GM23338 (cell line): ENCODE measurements at regions not wholly inside any gene's neighbourhood (a gene's known extent, or its start where the extent isn't known, plus 50 kb on each side); places are given as distances from the start of the nearest gene placed in this dataset.

Source experiments
- ATAC-seq: fragments of 200-7000 bp; cut with Tn5 transposase; 3 replicates; pipeline ENCODE4 v1.9.1; 2020
- DNase-seq: peaks from one replicate; pipeline ENCODE4 v3.0.0-alpha.2; 2015; ENCODE audit warnings: low spot score
- H2AFZ ChIP-seq: fragments of 200-600 bp; sonication (generic); 2 replicates; pipeline ENCODE4 v1.8.0; 2016; ENCODE audit warnings: antibody characterized with exemption, mild to moderate bottlenecking, moderate library complexity
- H3F3A ChIP-seq: fragments of 200-600 bp; sonication (generic); replicated peaks from 2 replicates; pipeline ENCODE4 v1.8.0; 2017; ENCODE audit warnings: antibody characterized with exemption, mixed run types, low read depth
- H3K27ac ChIP-seq: fragments of 200-600 bp; sonication (generic); 2 replicates; pipeline ENCODE4 v1.6.1; 2016; ENCODE audit warnings: low read depth
- H3K27me3 ChIP-seq: fragments of 200-600 bp; sonication (generic); 2 replicates; pipeline ENCODE4 v1.8.0; 2016; ENCODE audit warnings: mild to moderate bottlenecking, mixed run types, moderate library complexity; ENCODE audit not compliant: insufficient read depth
- H3K36me3 ChIP-seq: fragments of 200-600 bp; sonication (generic); 2 replicates; pipeline ENCODE4 v1.8.0; 2016; ENCODE audit warnings: mild to moderate bottlenecking; ENCODE audit not compliant: insufficient read depth
- H3K4me1 ChIP-seq: fragments of 200-600 bp; sonication (generic); 2 replicates; pipeline ENCODE4 v1.8.0; 2016; ENCODE audit warnings: mild to moderate bottlenecking, moderate library complexity; ENCODE audit not compliant: insufficient read depth
- H3K4me2 ChIP-seq: fragments of 200-600 bp; sonication (generic); 2 replicates; pipeline ENCODE4 v1.7.1; 2017; ENCODE audit warnings: mixed run types
- H3K4me3 ChIP-seq: fragments of 200-600 bp; sonication (generic); 2 replicates; pipeline ENCODE4 v1.6.1; 2016; ENCODE audit warnings: mixed run types
- H3K79me2 ChIP-seq: fragments of 200-600 bp; sonication (generic); replicated peaks from 2 replicates; pipeline ENCODE4 v1.8.0; 2017; ENCODE audit warnings: mild to moderate bottlenecking; ENCODE audit not compliant: insufficient read depth
- H3K9me2 ChIP-seq: fragments of 200-600 bp; sonication (generic); 2 replicates; pipeline ENCODE4 v1.8.0; 2017; ENCODE audit not compliant: insufficient read depth
- H4K20me1 ChIP-seq: fragments of 200-600 bp; sonication (generic); replicated peaks from 2 replicates; pipeline ENCODE4 v1.8.0; 2017; ENCODE audit warnings: mild to moderate bottlenecking; ENCODE audit not compliant: insufficient read depth
- H3K27ac Mint-ChIP-seq: 2 replicates; pipeline ENCODE4 v1.8.0; 2020; ENCODE audit warnings: inconsistent platforms, mild to moderate bottlenecking, moderate library complexity, mixed read lengths
- H3K27me3 Mint-ChIP-seq: 3 replicates; pipeline ENCODE4 v1.8.0; 2022; ENCODE audit warnings: low read depth, mild to moderate bottlenecking, moderate library complexity, mixed read lengths, inconsistent platforms; ENCODE audit not compliant: insufficient read depth, poor library complexity
- H3K36me3 Mint-ChIP-seq: 3 replicates; pipeline ENCODE4 v1.8.0; 2021; ENCODE audit warnings: low read depth, mild to moderate bottlenecking, inconsistent platforms, moderate library complexity, mixed read lengths
- H3K4me1 Mint-ChIP-seq: 3 replicates; pipeline ENCODE4 v1.8.0; 2020; ENCODE audit warnings: mild to moderate bottlenecking, inconsistent platforms, mixed read lengths
- H3K4me3 Mint-ChIP-seq: 3 replicates; pipeline ENCODE4 v1.8.0; 2021; ENCODE audit warnings: moderate library complexity, mild to moderate bottlenecking, inconsistent platforms, mixed read lengths
- H3K9me3 Mint-ChIP-seq: 3 replicates; pipeline ENCODE4 v1.8.0; 2020; ENCODE audit warnings: moderate library complexity, mild to moderate bottlenecking, inconsistent platforms, mixed read lengths
- CREB1 ChIP-seq: fragments of 250-450 bp; sonication (Bioruptor Pico); IDR thresholded peaks from 2 replicates; pipeline ENCODE4 v1.5.0; 2020; ENCODE audit warnings: low read depth, mild to moderate bottlenecking, moderate library complexity
- EZH2 ChIP-seq: fragments of 200-600 bp; sonication (generic); IDR thresholded peaks from one replicate; pipeline ENCODE4 v1.8.0; 2017; ENCODE audit warnings: antibody characterized with exemption, mild to moderate bottlenecking, low read depth; ENCODE audit not compliant: unreplicated experiment
- EZH2phosphoT487 ChIP-seq: fragments of 200-600 bp; sonication (generic); IDR thresholded peaks from one replicate; pipeline ENCODE4 v1.8.1; 2018; ENCODE audit warnings: antibody characterized with exemption; ENCODE audit not compliant: unreplicated experiment
- JUNB ChIP-seq: IDR thresholded peaks from one replicate; pipeline ENCODE4 v1.6.1; 2016; ENCODE audit warnings: antibody characterized with exemption; ENCODE audit not compliant: unreplicated experiment
- NANOG ChIP-seq: IDR thresholded peaks from 2 replicates; pipeline ENCODE4 v1.6.1; 2016; ENCODE audit warnings: antibody characterized with exemption, borderline replicate concordance
- POLR2AphosphoS5 ChIP-seq: IDR thresholded peaks from 2 replicates; pipeline ENCODE4 v1.6.1; 2016; ENCODE audit warnings: antibody characterized with exemption, low read depth
- STAT1 ChIP-seq: IDR thresholded peaks from one replicate; pipeline ENCODE4 v1.6.1; 2016; ENCODE audit warnings: antibody characterized with exemption; ENCODE audit not compliant: unreplicated experiment
- ZNF114 ChIP-seq: fragments of 250-450 bp; sonication (Bioruptor Pico); IDR thresholded peaks from 2 replicates; pipeline ENCODE4 v1.5.0; 2020; ENCODE audit warnings: mild to moderate bottlenecking, moderate library complexity
- ZNF331 ChIP-seq: fragments of 250-450 bp; sonication (Bioruptor Pico); IDR thresholded peaks from 2 replicates; pipeline ENCODE4 v1.5.0; 2020; ENCODE audit warnings: low read depth, mild to moderate bottlenecking, moderate library complexity
- TF ChIP-seq, protein P1 (sequence below): fragments of 250-450 bp; sonication (Bioruptor Pico); IDR thresholded peaks from 2 replicates; pipeline ENCODE4 v1.5.0; 2020; ENCODE audit warnings: mild to moderate bottlenecking, moderate library complexity
- TF ChIP-seq, protein P2 (sequence below), 2 experiments: fragments of 200-600 bp in 1 of 2; sonication (generic) in 1 of 2; conservative IDR thresholded peaks; 2 replicates each; pipeline versions ENCODE4 v1.5.1 to v1.6.1; 2016 to 2017; ENCODE audit warnings: antibody characterized with exemption in 2 of 2, low read depth in 2 of 2, mild to moderate bottlenecking in 2 of 2, moderate library complexity in 1 of 2
- TF ChIP-seq, protein P3 (sequence below): IDR thresholded peaks from 2 replicates; pipeline ENCODE4 v1.6.1; 2016; ENCODE audit warnings: antibody characterized with exemption
- TF ChIP-seq, protein P4 (sequence below): IDR thresholded peaks from one replicate; pipeline ENCODE4 v1.6.1; 2018; ENCODE audit warnings: antibody characterized with exemption; ENCODE audit not compliant: unreplicated experiment

DNA sequence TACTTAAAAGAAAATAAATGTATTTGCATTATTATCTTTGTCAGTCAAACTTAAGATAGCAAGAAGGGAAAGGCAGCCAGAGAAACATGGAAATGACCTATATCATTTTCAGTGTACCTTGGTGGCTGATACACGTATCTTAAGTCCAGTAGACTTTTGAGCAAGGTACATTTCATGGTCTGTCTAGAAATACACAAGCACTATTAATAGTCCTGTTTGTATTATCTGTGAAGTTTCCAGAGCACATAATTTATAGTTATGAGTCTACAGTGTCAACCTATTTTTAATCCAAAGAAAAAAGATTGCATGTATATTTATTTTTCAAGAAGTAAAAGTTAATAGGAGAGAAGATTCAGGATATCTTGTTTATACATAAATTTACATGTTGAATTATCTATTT is 95.7 kb downstream of the IZUMO3 start:
- Histone ChIP-seq H3K27me3 (no peaks in the 10 kb centered on the region), H3K4me2 (no peak overlapping the region), H3K9me2 (peaks cover 8% of the 10 kb centered on the region), H3K36me3 (no peaks in the 10 kb centered on the region), H3K79me2 (no peaks in the 10 kb centered on the region), H4K20me1 (no peaks in the 10 kb centered on the region), H3K4me3 (no peak overlapping the region), H3F3A (no peaks in the 10 kb centered on the region), H2AFZ (no peak overlapping the region), H3K4me1 (no peaks in the 10 kb centered on the region), H3K27ac (no peak overlapping the region)
- no peak for DNase-seq
- no peak overlapping the region for H3K27ac Mint-ChIP-seq
- no peaks in the 10 kb centered on the region for H3K4me1 Mint-ChIP-seq
- peaks cover 5% of the 10 kb centered on the region; the same call in 1 of the 3 replicates for H3K9me3 Mint-ChIP-seq
- ATAC-seq = no peak
- peaks cover 2% of the 10 kb centered on the region for H3K27me3 Mint-ChIP-seq
- no peak overlapping the region for H3K4me3 Mint-ChIP-seq
- H3K36me3 Mint-ChIP-seq = no peaks in the 10 kb centered on the region; the same call in 2 of the 3 replicates
- TF ChIP-seq, protein P1, sequence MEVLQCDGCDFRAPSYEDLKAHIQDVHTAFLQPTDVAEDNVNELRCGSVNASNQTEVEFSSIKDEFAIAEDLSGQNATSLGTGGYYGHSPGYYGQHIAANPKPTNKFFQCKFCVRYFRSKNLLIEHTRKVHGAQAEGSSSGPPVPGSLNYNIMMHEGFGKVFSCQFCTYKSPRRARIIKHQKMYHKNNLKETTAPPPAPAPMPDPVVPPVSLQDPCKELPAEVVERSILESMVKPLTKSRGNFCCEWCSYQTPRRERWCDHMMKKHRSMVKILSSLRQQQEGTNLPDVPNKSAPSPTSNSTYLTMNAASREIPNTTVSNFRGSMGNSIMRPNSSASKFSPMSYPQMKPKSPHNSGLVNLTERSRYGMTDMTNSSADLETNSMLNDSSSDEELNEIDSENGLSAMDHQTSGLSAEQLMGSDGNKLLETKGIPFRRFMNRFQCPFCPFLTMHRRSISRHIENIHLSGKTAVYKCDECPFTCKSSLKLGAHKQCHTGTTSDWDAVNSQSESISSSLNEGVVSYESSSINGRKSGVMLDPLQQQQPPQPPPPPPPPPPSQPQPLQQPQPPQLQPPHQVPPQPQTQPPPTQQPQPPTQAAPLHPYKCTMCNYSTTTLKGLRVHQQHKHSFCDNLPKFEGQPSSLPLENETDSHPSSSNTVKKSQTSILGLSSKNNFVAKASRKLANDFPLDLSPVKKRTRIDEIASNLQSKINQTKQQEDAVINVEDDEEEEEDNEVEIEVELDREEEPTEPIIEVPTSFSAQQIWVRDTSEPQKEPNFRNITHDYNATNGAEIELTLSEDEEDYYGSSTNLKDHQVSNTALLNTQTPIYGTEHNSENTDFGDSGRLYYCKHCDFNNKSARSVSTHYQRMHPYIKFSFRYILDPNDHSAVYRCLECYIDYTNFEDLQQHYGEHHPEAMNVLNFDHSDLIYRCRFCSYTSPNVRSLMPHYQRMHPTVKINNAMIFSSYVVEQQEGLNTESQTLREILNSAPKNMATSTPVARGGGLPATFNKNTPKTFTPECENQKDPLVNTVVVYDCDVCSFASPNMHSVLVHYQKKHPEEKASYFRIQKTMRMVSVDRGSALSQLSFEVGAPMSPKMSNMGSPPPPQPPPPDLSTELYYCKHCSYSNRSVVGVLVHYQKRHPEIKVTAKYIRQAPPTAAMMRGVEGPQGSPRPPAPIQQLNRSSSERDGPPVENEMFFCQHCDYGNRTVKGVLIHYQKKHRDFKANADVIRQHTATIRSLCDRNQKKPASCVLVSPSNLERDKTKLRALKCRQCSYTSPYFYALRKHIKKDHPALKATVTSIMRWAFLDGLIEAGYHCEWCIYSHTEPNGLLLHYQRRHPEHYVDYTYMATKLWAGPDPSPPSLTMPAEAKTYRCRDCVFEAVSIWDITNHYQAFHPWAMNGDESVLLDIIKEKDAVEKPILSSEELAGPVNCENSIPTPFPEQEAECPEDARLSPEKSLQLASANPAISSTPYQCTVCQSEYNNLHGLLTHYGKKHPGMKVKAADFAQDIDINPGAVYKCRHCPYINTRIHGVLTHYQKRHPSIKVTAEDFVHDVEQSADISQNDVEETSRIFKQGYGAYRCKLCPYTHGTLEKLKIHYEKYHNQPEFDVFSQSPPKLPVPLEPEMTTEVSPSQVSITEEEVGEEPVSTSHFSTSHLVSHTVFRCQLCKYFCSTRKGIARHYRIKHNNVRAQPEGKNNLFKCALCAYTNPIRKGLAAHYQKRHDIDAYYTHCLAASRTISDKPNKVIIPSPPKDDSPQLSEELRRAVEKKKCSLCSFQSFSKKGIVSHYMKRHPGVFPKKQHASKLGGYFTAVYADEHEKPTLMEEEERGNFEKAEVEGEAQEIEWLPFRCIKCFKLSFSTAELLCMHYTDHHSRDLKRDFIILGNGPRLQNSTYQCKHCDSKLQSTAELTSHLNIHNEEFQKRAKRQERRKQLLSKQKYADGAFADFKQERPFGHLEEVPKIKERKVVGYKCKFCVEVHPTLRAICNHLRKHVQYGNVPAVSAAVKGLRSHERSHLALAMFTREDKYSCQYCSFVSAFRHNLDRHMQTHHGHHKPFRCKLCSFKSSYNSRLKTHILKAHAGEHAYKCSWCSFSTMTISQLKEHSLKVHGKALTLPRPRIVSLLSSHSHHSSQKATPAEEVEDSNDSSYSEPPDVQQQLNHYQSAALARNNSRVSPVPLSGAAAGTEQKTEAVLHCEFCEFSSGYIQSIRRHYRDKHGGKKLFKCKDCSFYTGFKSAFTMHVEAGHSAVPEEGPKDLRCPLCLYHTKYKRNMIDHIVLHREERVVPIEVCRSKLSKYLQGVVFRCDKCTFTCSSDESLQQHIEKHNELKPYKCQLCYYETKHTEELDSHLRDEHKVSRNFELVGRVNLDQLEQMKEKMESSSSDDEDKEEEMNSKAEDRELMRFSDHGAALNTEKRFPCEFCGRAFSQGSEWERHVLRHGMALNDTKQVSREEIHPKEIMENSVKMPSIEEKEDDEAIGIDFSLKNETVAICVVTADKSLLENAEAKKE (CRISPR knock-in tag) = no peak
- TF ChIP-seq, protein P2, sequence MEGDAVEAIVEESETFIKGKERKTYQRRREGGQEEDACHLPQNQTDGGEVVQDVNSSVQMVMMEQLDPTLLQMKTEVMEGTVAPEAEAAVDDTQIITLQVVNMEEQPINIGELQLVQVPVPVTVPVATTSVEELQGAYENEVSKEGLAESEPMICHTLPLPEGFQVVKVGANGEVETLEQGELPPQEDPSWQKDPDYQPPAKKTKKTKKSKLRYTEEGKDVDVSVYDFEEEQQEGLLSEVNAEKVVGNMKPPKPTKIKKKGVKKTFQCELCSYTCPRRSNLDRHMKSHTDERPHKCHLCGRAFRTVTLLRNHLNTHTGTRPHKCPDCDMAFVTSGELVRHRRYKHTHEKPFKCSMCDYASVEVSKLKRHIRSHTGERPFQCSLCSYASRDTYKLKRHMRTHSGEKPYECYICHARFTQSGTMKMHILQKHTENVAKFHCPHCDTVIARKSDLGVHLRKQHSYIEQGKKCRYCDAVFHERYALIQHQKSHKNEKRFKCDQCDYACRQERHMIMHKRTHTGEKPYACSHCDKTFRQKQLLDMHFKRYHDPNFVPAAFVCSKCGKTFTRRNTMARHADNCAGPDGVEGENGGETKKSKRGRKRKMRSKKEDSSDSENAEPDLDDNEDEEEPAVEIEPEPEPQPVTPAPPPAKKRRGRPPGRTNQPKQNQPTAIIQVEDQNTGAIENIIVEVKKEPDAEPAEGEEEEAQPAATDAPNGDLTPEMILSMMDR (conservative IDR thresholded peaks at IDR 0.05; ENCODE audit: low read depth in 2 of 2) = no peak
- TF ChIP-seq, protein P3, sequence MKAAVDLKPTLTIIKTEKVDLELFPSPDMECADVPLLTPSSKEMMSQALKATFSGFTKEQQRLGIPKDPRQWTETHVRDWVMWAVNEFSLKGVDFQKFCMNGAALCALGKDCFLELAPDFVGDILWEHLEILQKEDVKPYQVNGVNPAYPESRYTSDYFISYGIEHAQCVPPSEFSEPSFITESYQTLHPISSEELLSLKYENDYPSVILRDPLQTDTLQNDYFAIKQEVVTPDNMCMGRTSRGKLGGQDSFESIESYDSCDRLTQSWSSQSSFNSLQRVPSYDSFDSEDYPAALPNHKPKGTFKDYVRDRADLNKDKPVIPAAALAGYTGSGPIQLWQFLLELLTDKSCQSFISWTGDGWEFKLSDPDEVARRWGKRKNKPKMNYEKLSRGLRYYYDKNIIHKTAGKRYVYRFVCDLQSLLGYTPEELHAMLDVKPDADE = no peak
- no peak for TF ChIP-seq STAT1
- no peak for TF ChIP-seq CREB1 (CRISPR knock-in tag)
- no peak for TF ChIP-seq EZH2
- no peak for TF ChIP-seq ZNF114 (CRISPR knock-in tag)
- TF ChIP-seq, protein P4, sequence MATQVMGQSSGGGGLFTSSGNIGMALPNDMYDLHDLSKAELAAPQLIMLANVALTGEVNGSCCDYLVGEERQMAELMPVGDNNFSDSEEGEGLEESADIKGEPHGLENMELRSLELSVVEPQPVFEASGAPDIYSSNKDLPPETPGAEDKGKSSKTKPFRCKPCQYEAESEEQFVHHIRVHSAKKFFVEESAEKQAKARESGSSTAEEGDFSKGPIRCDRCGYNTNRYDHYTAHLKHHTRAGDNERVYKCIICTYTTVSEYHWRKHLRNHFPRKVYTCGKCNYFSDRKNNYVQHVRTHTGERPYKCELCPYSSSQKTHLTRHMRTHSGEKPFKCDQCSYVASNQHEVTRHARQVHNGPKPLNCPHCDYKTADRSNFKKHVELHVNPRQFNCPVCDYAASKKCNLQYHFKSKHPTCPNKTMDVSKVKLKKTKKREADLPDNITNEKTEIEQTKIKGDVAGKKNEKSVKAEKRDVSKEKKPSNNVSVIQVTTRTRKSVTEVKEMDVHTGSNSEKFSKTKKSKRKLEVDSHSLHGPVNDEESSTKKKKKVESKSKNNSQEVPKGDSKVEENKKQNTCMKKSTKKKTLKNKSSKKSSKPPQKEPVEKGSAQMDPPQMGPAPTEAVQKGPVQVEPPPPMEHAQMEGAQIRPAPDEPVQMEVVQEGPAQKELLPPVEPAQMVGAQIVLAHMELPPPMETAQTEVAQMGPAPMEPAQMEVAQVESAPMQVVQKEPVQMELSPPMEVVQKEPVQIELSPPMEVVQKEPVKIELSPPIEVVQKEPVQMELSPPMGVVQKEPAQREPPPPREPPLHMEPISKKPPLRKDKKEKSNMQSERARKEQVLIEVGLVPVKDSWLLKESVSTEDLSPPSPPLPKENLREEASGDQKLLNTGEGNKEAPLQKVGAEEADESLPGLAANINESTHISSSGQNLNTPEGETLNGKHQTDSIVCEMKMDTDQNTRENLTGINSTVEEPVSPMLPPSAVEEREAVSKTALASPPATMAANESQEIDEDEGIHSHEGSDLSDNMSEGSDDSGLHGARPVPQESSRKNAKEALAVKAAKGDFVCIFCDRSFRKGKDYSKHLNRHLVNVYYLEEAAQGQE = no peak
- no peak for TF ChIP-seq EZH2phosphoT487
- TF ChIP-seq ZNF331 (CRISPR knock-in tag) = no peak
- no peak for TF ChIP-seq POLR2AphosphoS5
- no peak for TF ChIP-seq JUNB
- TF ChIP-seq NANOG = no peak
